ENCODE measurements at regions not wholly inside any gene's neighbourhood (a gene's known extent, or its start where the extent isn't known, plus 50 kb on each side); places are given as distances from the start of the nearest gene placed in this dataset.

DNA sequence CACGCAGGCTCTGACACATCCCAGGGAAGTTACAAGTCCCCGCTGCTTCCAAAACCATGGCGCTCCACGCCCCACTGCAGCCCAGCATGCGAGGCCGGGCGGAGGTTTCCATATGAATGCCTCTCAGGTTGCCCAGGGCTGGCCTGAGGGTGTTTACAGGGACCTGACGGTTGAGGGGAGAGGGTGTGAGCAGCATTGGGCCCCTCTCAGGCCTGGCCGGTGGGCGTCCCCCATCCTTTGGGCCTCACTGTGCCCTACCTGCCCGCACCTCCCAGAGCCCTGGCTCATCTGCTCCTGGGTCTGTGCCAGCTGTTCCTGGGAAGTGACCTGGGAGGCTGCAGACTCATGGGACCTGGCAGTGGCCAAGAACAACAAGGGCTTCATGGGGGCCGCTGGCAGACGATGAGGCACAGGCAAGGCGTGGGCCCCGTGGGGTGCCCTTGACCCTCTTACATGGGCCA lies 173.5 kb downstream of the C16orf95 start:
- Histone ChIP-seq H3K4me2 (no peak overlapping the region), H3K9me3 (no peaks in the 10 kb centered on the region), H3K4me1 (peaks cover 7% of the 10 kb centered on the region; the same call in 1 of the 3 replicates), H3K27ac (no peak overlapping the region), H3K4me3 (no peak overlapping the region)
- DNase-seq (ENCODE audit: low read depth in 1 of 2, low spot score in 1 of 2): no peak
- TF ChIP-seq TFCP2L1 (CRISPR knock-in tag; IDR thresholded peaks at IDR 0.05) (no peak), HOXB13 (CRISPR knock-in tag; IDR thresholded peaks at IDR 0.05; ENCODE audit: low read depth) (no peak), NFE2L2 (conservative IDR thresholded peaks at IDR 0.05; ENCODE audit: low read length) (no peak), RARB (CRISPR knock-in tag; IDR thresholded peaks at IDR 0.05) (no peak), RCOR1 (IDR thresholded peaks at IDR 0.05; ENCODE audit: low read depth, low read length) (no peak), HOXB5 (CRISPR knock-in tag; IDR thresholded peaks at IDR 0.05) (no peak), POLR2AphosphoS2 (conservative IDR thresholded peaks at IDR 0.05; ENCODE audit: low read length) (no peak), RAD21 (conservative IDR thresholded peaks at IDR 0.05 in 1 of 2, IDR thresholded peaks at IDR 0.05 in 1 of 2) (no peak), FOSB (CRISPR knock-in tag; IDR thresholded peaks at IDR 0.05) (no peak), GATA3 (IDR thresholded peaks at IDR 0.05; ENCODE audit: borderline replicate concordance) (no peak), HDAC2 (IDR thresholded peaks at IDR 0.05) (no peak), HOXA7 (CRISPR knock-in tag; IDR thresholded peaks at IDR 0.05) (no peak), CHD2 (IDR thresholded peaks at IDR 0.05; ENCODE audit: low read length, partially characterized antibody) (no peak), ZC3H11A (IDR thresholded peaks at IDR 0.05) (no peak), MAFK (IDR thresholded peaks at IDR 0.05; ENCODE audit: partially characterized antibody) (no peak), RNF2 (IDR thresholded peaks at IDR 0.05; ENCODE audit: borderline replicate concordance, low read depth) (no peak)
- TF ChIP-seq, protein P1, sequence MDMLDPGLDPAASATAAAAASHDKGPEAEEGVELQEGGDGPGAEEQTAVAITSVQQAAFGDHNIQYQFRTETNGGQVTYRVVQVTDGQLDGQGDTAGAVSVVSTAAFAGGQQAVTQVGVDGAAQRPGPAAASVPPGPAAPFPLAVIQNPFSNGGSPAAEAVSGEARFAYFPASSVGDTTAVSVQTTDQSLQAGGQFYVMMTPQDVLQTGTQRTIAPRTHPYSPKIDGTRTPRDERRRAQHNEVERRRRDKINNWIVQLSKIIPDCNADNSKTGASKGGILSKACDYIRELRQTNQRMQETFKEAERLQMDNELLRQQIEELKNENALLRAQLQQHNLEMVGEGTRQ (IDR thresholded peaks at IDR 0.05): no peak
- TF ChIP-seq, protein P2, sequence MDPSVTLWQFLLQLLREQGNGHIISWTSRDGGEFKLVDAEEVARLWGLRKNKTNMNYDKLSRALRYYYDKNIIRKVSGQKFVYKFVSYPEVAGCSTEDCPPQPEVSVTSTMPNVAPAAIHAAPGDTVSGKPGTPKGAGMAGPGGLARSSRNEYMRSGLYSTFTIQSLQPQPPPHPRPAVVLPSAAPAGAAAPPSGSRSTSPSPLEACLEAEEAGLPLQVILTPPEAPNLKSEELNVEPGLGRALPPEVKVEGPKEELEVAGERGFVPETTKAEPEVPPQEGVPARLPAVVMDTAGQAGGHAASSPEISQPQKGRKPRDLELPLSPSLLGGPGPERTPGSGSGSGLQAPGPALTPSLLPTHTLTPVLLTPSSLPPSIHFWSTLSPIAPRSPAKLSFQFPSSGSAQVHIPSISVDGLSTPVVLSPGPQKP (IDR thresholded peaks at IDR 0.05; ENCODE audit: low read depth, low read length): no peak
- TF ChIP-seq, protein P3, sequence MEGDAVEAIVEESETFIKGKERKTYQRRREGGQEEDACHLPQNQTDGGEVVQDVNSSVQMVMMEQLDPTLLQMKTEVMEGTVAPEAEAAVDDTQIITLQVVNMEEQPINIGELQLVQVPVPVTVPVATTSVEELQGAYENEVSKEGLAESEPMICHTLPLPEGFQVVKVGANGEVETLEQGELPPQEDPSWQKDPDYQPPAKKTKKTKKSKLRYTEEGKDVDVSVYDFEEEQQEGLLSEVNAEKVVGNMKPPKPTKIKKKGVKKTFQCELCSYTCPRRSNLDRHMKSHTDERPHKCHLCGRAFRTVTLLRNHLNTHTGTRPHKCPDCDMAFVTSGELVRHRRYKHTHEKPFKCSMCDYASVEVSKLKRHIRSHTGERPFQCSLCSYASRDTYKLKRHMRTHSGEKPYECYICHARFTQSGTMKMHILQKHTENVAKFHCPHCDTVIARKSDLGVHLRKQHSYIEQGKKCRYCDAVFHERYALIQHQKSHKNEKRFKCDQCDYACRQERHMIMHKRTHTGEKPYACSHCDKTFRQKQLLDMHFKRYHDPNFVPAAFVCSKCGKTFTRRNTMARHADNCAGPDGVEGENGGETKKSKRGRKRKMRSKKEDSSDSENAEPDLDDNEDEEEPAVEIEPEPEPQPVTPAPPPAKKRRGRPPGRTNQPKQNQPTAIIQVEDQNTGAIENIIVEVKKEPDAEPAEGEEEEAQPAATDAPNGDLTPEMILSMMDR (IDR thresholded peaks at IDR 0.05): no peak
- TF ChIP-seq, protein P4, sequence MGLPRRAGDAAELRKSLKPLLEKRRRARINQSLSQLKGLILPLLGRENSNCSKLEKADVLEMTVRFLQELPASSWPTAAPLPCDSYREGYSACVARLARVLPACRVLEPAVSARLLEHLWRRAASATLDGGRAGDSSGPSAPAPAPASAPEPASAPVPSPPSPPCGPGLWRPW (IDR thresholded peaks at IDR 0.05): no peak
- CTCF ChIA-PET: no interaction called here
- FAIRE-seq: no peak
- POLR2A ChIA-PET: no interaction called here
- WGBS (ENCODE audit: missing lambda C conversion rate): 82% methylated on average over 15 of the region's 15 CpGs
- ATAC-seq: no peak

DNA sequence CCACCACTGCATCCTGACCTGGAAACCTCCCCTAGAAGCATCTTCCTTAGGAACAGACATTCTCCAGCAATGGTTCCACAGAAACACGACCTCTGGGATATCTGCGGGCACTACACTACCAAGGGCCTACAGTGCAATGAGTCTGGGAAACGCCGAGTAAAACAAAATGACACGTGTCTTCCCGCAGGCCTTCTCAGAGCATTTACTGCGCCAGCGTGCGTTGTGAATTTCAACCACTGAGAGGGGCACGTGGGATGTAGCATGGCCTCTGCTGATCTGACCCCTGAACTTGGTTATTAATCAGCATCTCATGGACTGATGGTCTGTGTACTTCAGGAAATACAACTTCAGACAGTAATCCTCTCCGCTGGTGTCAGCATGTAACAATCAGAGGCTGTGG lies 173.0 kb downstream of the C16orf95 start:
- H3K4me1 ChIP-seq: peaks cover 7% of the 10 kb centered on the region; the same call in 1 of the 3 replicates
- FAIRE-seq: no peak
- no peak overlapping the region for H3K4me2 ChIP-seq
- H3K9me3 ChIP-seq: no peaks in the 10 kb centered on the region
- WGBS (ENCODE audit: missing lambda C conversion rate): 82% methylated on average over 11 of the region's 11 CpGs
- no peak for DNase-seq (ENCODE audit: low read depth in 1 of 2, low spot score in 1 of 2)
- H3K4me3 ChIP-seq: no peak overlapping the region
- ChIA-PET POLR2A (no interaction called here), CTCF (no interaction called here)
- no peak for ATAC-seq
- TF ChIP-seq CEBPB (IDR thresholded peaks at IDR 0.05) (no peak), HOXA7 (CRISPR knock-in tag; IDR thresholded peaks at IDR 0.05) (no peak), CHD2 (IDR thresholded peaks at IDR 0.05; ENCODE audit: low read length, partially characterized antibody) (no peak), HDAC2 (IDR thresholded peaks at IDR 0.05) (no peak), MAFK (IDR thresholded peaks at IDR 0.05; ENCODE audit: partially characterized antibody) (no peak)
- TF ChIP-seq, protein P5, sequence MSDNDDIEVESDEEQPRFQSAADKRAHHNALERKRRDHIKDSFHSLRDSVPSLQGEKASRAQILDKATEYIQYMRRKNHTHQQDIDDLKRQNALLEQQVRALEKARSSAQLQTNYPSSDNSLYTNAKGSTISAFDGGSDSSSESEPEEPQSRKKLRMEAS (IDR thresholded peaks at IDR 0.05): no peak
- TF ChIP-seq, protein P6, sequence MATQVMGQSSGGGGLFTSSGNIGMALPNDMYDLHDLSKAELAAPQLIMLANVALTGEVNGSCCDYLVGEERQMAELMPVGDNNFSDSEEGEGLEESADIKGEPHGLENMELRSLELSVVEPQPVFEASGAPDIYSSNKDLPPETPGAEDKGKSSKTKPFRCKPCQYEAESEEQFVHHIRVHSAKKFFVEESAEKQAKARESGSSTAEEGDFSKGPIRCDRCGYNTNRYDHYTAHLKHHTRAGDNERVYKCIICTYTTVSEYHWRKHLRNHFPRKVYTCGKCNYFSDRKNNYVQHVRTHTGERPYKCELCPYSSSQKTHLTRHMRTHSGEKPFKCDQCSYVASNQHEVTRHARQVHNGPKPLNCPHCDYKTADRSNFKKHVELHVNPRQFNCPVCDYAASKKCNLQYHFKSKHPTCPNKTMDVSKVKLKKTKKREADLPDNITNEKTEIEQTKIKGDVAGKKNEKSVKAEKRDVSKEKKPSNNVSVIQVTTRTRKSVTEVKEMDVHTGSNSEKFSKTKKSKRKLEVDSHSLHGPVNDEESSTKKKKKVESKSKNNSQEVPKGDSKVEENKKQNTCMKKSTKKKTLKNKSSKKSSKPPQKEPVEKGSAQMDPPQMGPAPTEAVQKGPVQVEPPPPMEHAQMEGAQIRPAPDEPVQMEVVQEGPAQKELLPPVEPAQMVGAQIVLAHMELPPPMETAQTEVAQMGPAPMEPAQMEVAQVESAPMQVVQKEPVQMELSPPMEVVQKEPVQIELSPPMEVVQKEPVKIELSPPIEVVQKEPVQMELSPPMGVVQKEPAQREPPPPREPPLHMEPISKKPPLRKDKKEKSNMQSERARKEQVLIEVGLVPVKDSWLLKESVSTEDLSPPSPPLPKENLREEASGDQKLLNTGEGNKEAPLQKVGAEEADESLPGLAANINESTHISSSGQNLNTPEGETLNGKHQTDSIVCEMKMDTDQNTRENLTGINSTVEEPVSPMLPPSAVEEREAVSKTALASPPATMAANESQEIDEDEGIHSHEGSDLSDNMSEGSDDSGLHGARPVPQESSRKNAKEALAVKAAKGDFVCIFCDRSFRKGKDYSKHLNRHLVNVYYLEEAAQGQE (IDR thresholded peaks at IDR 0.05): no peak
- no peak overlapping the region for H3K27ac ChIP-seq

Measured in A549 (cell line).